GM21360 (cell line): ENCODE measurements at regions not wholly inside any gene's neighbourhood (a gene's known extent, or its start where the extent isn't known, plus 50 kb on each side); places are given as distances from the start of the nearest gene placed in this dataset.
"Not testable (repeated sequence)": the region's sequence is repeated elsewhere in the genome, so short reads cannot be mapped to it uniquely, and the experiment has no call there.

Source experiments
- ATAC-seq: cut with Tn5 transposase; IDR thresholded peaks from one replicate; pipeline ENCODE4 v1.9.1; 2021; ENCODE audit warnings: mild to moderate bottlenecking, moderate library complexity; ENCODE audit not compliant: unreplicated experiment

DNA sequence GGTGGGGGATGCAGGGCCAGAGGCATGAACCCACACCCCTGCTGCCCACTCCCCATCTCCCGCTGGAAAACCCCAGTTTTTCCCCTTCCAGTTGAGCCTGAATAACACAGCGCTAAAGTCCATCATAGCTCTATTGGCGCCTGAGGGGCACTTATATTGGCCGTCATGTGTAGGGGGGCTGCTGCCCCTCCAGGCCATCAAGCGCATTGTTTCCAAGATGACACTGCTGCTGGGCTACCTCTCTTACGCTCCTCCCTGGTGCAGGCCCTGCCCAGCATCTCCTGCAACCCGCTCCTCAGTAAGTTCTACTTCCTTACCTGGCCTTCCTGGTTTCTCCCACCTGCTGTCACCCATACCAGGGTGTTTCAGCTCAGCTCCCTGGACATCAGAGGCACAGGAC is 205.0 kb upstream of the RPL34 start:
- ATAC-seq = no peak

DNA sequence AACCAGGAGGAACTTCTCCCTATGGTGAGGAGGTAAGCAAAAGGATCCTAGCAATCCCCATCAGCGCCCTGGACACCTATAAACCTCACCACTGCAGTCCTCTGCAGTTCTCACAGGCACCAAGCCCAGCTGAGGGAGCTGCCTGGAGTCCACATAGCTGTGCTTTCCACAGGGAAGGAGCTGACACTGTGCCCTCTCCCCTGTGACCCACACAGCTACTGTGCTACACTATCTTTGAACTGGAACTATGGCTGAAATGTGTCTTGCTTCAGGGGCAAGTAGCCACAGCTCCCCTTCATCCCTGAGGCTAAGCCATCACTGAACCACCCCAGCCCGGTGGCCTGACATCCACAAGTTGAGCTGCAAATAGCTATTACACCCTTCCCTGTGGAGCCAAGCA is 208.5 kb upstream of the RPL34 start:
- no peak for ATAC-seq

DNA sequence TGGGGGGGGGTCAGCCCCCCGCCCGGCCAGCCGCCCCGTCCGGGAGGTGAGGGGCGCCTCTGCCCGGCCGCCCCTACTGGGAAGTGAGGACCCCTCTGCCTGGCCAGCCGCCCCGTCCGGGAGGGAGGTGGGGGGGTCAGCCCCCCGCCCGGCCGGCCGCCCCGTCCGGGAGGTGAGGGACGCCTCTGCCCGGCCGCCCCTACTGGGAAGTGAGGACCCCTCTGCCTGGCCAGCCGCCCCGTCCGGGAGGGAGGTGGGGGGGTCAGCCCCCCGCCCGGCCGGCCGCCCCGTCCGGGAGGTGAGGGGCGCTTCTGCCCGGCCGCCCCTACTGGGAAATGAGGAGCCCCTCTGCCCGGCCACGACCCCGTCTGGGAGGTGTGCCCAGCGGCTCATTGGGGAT is 210.7 kb upstream of the RPL34 start:
- ATAC-seq = not testable (repeated sequence)

DNA sequence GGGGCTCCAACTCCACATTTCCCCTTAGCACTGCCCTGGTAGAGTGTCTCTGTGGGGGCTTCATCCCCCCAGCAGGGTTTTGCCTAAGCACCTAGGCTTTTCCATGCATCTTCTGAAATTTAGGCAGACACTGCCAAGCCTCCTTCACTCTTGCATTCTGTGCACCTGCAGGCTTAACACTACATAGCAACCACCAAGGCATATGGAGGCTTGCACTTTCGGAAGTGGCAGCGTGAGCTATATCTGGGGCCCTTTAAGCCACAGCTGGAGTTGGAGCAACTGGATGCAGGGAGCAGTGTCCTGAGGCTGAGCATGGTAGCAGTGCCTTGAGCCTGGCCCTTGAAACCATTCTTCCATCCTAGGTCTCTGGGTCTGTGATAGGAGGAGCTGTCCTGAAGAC is 214.8 kb upstream of the RPL34 start:
- ATAC-seq = no peak

DNA sequence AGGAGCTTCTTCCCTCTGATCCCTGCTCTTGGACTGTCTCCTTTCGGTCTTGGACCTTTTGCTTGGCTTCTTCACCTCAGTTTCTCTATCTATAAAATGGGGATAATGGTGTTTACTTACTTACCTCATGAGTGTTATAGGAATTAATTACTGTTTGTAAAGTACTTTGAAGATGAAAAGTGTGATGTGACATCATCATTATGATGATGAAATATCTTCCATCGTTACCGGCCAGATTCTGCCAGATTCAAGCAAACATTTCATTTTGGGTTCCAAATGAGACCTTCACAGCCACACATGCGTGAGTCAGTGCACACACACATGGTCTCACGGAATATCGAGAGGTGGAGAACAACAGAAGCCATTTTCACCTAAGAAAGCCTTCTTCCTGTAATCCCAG is 220.1 kb upstream of the RPL34 start:
- ATAC-seq = no peak

DNA sequence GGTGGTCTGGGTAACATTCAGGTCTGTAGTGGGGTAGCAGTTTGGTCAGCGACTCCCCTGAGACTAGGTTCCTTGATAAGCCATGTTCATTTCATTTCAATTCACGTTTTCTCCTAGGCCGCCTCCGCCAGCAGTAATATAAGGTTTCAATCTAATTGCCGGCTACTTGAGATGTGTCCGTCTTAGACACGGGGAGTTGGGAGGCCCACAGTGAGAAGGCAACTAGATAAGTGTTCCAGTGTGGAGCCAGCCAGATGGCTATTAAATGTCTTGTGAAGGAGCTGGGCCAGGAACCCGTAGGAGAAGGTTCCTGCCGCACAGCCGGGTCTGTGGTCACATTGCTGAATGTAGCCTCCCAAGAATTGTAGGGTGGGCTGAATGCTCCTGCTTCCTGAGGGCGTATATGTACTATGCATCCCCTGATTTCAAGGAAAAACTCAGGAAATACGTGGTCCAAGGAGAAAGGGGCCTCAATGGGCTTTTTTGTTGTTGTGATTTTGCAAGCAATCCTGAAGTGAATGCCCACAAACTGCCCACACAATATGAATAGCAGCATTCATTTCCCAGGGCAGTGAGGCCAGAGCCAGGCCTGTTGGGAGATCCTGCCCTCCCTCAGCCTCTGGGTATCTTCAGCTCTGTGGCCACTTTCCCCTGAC is 220.6 kb upstream of the RPL34 start:
- ATAC-seq = no peak

DNA sequence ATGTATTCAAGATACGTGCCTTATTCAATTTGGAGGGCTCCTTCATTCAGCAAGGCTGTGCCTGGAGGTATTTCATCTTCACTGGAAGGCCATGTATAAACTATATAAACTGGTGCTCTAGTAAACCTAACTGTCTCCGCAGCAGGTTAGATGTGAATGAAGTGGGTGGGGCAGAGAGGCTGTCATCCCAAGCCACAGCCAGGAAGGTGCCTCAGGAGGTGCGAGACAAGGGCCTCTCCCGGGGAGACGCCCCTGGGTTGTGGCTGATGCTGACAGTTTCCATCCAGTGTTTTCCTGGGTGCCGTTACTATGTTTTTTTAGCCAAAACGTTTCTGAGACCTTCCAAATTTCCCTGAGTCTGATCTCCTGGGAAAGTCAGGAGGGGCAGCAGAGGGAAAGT is 221.5 kb upstream of the RPL34 start:
- ATAC-seq = no peak

DNA sequence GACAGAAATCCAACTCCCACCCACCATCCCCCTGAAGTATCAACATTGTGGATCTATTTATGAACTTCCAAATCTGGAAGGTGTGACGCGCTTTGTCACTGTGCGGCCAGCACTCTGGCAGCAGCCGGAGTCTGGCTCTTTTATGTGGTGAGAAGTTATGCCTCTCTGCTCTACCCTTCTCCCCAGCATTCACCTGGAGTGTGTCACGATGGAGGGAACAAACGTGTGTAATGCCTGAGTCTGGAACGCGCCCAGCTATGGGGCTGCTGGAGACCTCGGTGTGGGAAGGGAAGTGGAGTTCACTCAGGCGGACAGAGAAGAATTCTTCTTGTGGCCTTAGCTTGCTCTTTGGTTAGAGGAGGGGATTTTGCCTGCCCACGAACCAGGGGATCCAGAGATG is 222.1 kb upstream of the RPL34 start:
- no peak for ATAC-seq

DNA sequence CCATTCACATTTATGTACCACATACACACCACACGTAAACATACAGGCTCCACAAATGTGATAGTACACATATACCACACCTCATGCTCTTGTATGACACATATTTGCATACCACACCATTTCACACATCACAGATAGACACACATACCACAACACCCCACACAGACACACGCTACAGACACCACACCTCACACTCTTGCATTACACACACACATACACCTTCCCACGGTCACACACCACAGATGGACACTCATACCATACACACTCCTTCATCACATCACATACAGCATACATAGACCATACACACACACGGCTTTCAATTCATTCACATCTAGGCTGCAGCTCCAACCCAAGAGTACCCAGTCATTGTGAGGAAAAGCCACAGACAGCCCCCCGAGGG is 222.5 kb upstream of the RPL34 start:
- ATAC-seq = no peak

DNA sequence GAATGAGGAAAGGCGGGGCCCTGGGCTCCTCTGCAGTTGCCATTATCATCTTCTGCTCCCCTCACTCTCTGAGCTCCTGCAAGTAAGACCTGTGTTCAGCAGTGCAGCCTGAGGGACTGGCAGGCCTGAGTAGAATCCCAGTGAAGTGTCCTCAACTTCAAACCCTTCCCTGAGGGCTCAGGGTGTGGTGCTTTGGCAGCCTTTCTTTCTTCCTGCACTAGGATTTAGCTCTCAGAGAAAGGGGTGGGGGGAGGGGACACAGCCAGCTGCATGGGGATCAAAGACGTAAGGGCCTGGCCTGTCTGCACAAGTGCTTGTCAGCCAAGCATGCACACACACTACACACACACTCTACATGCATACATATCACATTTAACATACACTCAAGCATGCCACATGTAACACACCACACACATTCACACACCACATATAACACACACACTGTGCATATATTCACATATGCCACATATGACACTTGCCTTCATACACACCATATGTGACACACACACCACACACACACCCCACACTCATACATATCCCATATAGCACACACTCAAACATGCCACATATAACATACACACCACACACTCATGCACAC is 223.4 kb upstream of the RPL34 start:
- no peak for ATAC-seq

DNA sequence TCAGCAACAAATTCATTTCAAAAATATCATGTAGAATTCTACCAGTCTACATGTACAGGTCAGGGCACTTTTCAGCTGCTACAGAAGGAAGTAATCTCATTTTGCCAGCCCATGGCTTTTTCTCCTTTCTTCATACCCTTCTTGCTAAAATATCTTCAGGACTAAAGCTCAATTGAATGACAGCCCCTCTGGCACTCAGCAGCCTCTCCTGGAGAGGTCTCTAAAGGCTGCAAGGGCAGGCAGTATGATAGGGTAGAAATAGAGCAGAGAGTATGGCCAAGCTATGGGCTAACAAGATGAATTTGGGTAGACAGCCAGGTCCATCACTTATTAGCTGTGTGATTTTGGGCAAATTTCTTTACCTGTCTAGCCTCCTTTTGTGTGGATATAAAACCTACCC is 224.6 kb upstream of the RPL34 start:
- ATAC-seq = no peak

DNA sequence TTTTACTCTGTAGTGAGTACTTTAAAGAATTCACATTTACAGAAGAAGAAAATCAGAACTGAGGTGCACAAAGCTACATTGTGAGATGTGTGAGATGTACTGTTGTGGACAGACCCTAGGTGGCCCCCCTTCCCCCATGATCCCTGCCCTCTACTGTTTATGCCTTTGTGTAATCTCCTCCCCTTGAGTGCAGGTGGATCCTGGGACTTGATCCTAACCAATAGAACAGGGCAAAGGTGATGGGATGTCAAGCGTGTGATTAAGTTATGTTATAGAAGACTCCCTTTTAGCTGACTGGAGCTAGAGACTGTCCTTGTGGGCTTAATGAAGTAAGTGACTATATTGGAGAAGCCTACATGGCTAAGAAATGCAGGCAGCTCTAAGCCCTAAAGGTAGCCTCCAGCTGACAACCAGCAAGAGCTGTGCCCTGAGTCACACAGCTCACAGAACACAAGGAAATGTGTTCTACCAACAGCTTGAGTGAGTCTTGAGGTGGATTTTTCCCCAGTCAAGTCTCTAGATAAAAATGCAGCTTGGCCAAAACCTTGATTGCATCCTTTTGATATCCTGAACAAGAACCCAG is 225.2 kb upstream of the LEF1 start:
- ATAC-seq = no peak

DNA sequence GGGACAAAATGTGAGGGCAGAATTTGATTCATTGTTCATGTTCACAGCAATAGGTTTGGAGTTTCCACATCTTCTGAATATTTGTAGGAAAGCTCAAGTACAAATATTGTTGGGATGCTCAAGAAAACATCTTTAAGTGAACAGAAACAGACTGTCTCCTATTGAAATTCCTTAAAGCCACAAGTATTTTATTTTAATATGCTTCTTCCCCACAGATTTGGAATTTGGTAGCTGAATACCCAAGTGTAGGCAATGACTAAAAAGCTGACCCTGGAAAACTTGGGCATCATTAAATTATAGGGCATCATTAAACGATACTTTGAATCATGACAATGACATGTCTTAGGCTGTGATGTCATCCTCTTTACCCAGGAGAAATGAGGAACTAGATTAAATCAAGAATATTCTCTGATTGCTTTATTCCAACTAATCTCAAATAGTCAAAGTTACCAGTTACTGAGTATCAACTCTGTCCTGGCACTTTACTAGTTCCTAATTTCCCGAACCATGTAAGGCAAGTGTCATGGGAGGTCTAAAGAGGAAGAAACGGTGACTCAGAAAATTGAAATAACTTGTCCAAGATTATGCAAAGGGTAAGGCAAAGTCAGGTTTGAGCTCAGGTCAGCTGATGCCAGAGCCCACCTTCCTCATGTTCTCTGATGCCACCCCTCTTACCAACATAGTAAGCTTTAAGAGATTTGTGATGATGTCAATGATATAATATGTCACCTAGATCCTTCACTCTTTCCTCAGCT is 223.1 kb upstream of the LEF1 start:
- no peak for ATAC-seq

DNA sequence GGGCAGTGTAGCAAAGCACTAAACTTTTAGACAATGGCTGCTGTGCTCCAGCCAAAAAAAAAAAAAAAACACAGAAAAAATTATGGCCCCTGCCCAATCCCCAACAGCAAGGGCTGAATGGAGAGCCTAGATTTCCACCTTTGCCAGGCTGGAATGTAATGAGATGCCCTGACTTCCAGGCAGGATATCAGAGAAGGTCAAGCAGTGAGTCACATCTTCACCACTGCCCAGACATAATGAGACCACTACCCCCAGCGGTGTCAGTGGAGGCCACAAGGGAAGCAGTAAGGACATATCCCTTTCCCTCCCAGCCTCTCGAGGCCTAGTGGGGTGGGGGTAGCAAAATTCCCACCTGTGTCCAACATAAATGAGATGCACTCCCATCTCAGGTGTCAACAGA is 216.3 kb upstream of the LEF1 start:
- ATAC-seq = no peak

DNA sequence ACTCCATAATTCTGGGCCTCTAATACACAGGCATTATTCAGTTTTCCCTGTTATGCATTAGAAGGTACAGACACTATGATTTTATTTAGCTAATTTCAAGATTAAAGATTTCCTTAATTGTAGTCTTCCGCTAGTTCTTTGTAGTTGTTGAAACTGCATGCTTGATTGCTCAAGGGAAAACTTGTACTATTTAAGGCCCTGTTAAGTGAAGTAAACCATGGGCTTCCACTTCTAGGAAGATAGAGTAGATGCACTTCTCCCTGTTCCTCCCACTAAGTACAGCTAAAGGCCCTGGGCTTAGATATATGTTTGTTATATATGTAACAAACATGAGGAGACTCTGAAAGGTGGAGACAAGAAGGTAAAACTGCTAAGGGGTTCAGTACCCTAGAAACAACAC is 215.8 kb upstream of the LEF1 start:
- no peak for ATAC-seq

DNA sequence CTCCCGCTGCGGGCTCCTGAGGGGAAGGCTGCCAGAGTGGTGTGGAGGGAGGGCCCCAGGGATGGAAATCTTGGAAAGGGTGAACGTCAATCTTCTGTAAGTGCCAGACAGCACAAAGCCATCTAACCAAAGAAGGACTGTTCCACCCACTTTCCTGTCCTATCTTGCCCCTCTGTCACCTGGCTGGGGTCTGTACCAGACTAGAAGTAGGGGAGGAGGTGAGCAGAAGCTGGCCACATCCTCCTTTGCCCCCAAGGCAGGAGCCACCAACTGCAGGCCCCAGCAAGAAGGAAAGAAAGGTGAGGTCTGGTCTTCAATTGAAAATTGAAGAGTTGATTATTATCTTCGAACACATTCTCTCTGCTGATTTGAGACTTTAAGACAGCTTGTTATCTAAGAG is 214.4 kb upstream of the LEF1 start:
- ATAC-seq = no peak

DNA sequence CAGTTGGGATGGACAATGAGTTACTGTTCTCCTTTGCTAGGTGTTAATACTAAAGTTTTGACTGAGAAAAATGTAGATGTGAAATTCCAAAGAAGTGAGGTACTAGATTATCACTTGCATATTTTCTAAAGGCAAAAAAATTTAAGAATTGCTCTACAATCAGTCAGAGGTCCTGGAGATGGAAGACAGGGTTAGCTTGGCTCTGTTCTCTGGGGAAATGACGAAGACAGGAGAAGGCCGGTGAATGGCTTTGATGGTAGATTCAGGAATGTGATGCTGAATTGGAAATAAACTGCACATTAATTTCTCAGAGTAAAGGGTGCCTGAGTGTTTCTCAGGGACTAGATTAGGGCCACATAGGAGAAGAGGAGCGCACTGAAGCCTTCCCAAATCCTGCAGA is 214.0 kb upstream of the LEF1 start:
- ATAC-seq = no peak

DNA sequence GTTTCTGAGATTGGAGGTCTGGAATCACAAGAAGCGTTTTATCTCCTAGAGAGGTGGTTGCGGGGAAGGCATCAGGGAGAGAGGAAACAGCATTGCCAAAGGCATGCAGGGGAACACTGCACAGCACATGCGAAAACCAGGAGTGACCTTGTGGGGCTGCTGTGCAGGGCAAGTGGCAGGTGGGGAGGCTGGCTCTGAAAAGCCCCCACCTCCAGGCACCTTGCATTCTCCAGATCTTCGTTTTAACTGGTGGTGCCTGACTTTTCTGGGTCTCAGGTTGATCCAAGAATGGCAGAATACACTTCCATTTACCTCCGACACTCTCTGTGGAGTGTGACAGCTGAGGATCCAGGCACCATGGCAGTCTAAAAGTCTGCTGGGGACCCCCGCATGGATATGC is 209.4 kb upstream of the LEF1 start:
- no peak for ATAC-seq

DNA sequence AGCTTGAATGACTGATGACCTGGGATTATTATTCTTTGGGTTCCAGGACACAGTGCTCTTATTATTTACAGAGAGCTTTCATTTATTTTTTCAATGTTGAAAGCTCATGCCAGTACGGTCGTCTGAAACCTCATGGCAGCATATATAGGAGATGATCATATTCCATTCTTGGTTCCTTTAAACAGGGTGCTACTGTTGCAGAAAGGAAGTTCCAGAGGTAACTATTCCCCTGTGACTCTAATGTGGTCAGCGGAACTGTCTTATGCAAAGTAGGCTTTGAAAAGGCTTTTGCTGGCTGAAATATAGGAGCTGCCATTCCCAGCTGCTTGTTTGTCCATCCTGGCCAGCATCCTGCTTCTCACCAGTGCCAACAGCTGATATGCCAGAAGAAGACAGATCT is 208.3 kb upstream of the LEF1 start:
- no peak for ATAC-seq

DNA sequence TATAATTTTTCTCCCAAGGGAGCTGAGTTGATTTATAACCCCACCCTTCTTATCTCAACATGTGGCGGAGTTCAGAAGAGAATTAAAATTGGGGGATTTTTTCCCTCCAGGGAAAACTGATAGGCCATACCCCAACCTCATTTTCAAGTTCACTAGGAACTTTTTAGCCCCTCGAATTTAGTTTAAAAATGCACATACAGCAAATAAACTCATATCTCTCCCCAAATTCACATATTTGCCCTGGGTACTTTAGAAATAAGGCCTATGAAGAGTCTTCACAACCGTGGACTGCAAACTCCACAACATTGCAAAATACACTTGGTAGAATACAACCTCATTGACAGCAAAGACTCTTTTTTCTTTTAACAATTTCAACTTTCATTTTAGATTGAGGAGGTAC is 206.7 kb upstream of the LEF1 start:
- ATAC-seq = no peak

DNA sequence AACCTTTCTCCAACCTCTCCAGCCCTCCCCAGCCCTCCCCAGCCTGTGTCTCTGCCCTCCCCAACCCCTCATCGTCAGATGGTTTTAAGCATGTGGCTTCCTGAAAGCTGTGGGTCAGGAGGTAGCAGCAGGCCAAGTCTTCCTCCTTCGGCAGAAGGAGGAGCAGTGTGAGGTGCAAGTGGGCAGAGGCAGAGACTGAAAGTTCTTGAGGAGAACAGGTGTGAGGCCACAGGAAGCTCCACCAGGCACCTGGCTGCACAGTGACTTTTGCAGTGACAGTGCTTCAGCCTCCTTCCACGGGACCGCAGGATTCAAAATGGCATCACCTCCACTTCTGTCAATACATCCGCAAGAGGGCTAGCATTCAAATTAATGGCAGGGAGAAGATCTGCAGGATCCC is 203.9 kb upstream of the LEF1 start:
- ATAC-seq = no peak

DNA sequence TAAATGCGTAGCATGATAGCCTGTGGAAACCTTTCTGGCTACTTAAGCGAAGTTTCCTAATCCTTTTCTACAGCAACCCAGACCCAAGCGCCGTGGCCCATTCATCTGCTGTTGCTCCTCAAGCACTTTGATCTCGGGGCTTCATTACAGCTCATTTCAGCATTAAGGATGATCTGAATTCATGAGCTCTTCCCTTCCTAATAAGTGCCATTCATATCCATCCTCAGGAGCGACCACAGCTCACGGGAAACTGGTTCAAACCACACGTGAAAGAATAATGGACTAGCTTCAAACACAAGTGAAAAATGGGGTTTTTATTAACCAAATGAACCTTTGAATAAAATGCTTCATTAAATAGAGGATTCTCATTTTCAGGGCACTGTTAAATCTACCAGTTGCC is 202.6 kb upstream of the LEF1 start:
- ATAC-seq = no peak
